Right ventricle myocardium superior (tissue), 1 donor: ENCODE measurements at regions not wholly inside any gene's neighbourhood (a gene's known extent, or its start where the extent isn't known, plus 50 kb on each side); places are given as distances from the start of the nearest gene placed in this dataset.
A peak's percentile ranks its signal among the peaks of the same experiment; 100 is the strongest.

Source experiments
- ATAC-seq: fragments of 200-7000 bp; cut with Tn5 transposase; one replicate; pipeline ENCODE4 v1.9.1; 2020; ENCODE audit warnings: mild to moderate bottlenecking; ENCODE audit not compliant: poor library complexity
- DNase-seq: peaks from one replicate; pipeline ENCODE4 v3.0.0-alpha.2; 2020
- intact Hi-C: fragments of 100-400 bp; cut with DNase I; formaldehyde crosslinking; loops from one replicate; pipeline ENCODE4 v1.11.2; 2022
- donor health status: DM: no; HTN: yes; CAD: no; lungs with severe emphysema.

- DNase-seq (no peak), ATAC-seq (no peak)
- intact Hi-C loops = no loop called here
Measured at GRCh38 chr3:117660941-117661817, 951.6 kb downstream of the TUSC7 start.

- ATAC-seq (no peak), DNase-seq (no peak)
- intact Hi-C loops = no loop called here
Measured at GRCh38 chr3:117661818-117662095, 952.2 kb downstream of the TUSC7 start.

- ATAC-seq = no peak
- intact Hi-C loops = no loop called here
- no peak for DNase-seq
Measured at GRCh38 chr3:117665296-117665695, 955.7 kb downstream of the TUSC7 start.

GRCh38 chr3:117666325-117666724 is 956.7 kb downstream of the TUSC7 start:
- DNase-seq (no peak), ATAC-seq (no peak)
- intact Hi-C loops = no loop called here

- no peak for ATAC-seq
- intact Hi-C loops = no loop called here
Measured at GRCh38 chr3:117666812-117667211, 957.2 kb downstream of the TUSC7 start.

GRCh38 chr3:117669774-117670173 is 960.2 kb downstream of the TUSC7 start:
- ATAC-seq = no peak
- intact Hi-C loops = no loop called here
- no peak for DNase-seq

More at GRCh38 chr3:117666812-117667211, 957.2 kb downstream of the TUSC7 start:
- no peak for DNase-seq

- DNase-seq (no peak), ATAC-seq (peak; percentile 63)
- intact Hi-C loops = no loop called here
Measured at GRCh38 chr3:117671722-117672318, 962.2 kb downstream of the TUSC7 start.

GRCh38 chr3:117674321-117674720 is 964.7 kb downstream of the TUSC7 start:
- DNase-seq = no peak
- intact Hi-C loops = no loop called here
- no peak for ATAC-seq

GRCh38 chr3:117681619-117682018 is 972.0 kb downstream of the TUSC7 start:
- intact Hi-C loops = no loop called here
- DNase-seq = no peak
- peak; percentile 46 for ATAC-seq

- DNase-seq (no peak), ATAC-seq (no peak)
- intact Hi-C loops = no loop called here
Measured at GRCh38 chr3:117687096-117687495, 977.5 kb downstream of the TUSC7 start.

GRCh38 chr3:117688583-117688982 is 979.0 kb downstream of the TUSC7 start:
- intact Hi-C loops = no loop called here
- no peak for ATAC-seq

GRCh38 chr3:117691526-117691925 is 981.9 kb downstream of the TUSC7 start:
- intact Hi-C loops = no loop called here
- no peak for ATAC-seq

More at GRCh38 chr3:117688583-117688982, 979.0 kb downstream of the TUSC7 start:
- DNase-seq = no peak

GRCh38 chr3:117692416-117692995 is 982.9 kb downstream of the TUSC7 start:
- no peak for ATAC-seq
- no peak for DNase-seq
- intact Hi-C loops = no loop called here

More at GRCh38 chr3:117691526-117691925, 981.9 kb downstream of the TUSC7 start:
- DNase-seq = no peak

GRCh38 chr3:117695321-117695720 is 985.7 kb downstream of the TUSC7 start:
- ATAC-seq (no peak), DNase-seq (no peak)
- intact Hi-C loops = no loop called here

- ATAC-seq (no peak), DNase-seq (no peak)
- intact Hi-C loops = no loop called here
Measured at GRCh38 chr3:117695871-117696645, 986.5 kb downstream of the TUSC7 start.

- no peak for DNase-seq
- ATAC-seq = no peak
- intact Hi-C loops = no loop called here
Measured at GRCh38 chr3:117696851-117697407, 987.4 kb downstream of the TUSC7 start.

GRCh38 chr3:117699058-117699457 is 989.5 kb downstream of the TUSC7 start:
- ATAC-seq = no peak
- intact Hi-C loops = no loop called here
- DNase-seq = no peak

- intact Hi-C loops = no loop called here
- DNase-seq (no peak), ATAC-seq (no peak)
Measured at GRCh38 chr3:117700573-117701360, 991.2 kb downstream of the TUSC7 start.
